ENCODE measurements at regions not wholly inside any gene's neighbourhood (a gene's known extent, or its start where the extent isn't known, plus 50 kb on each side); places are given as distances from the start of the nearest gene placed in this dataset.

DNA sequence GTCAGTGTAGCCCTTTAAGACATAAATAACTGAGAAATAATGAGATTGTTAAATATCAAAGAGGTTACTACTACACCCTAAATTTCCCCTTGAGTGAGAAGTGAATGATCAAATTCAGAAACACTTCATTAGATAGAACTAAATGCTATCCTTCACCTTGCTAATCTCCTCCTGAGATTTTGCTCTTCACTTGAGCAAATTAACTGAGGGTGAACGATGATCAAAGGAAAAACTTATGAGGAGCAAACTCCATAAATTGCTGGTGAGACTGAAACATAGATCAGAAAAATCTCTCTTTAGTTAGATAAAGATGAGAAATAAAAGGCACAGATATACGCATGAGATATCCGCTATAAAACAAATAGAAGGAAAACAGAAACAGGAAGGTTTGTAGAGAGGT, 63.1 kb upstream of the TANC1 start:
- DNase-seq (ENCODE audit: low spot score): no peak

DNA sequence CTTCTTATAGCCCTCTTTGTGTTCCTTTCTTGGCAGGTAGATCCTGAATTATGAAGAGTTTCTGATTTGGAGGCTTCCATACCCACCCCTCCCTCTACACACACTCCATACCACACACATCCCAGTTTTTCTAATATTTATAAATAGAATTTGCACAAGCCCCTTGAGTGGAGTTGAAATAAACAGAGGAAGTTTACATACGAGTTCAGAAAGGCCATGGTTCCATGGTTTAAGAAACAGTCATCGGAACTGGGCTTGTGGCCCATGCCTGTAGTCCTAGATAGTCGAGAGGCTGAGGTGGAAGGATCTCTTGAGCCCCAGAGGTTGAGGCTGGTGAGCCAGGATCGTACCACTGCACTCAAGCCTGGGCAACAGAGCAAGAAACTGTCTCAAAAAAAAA, 62.7 kb upstream of the TANC1 start:
- no peak for DNase-seq (ENCODE audit: low spot score)

DNA sequence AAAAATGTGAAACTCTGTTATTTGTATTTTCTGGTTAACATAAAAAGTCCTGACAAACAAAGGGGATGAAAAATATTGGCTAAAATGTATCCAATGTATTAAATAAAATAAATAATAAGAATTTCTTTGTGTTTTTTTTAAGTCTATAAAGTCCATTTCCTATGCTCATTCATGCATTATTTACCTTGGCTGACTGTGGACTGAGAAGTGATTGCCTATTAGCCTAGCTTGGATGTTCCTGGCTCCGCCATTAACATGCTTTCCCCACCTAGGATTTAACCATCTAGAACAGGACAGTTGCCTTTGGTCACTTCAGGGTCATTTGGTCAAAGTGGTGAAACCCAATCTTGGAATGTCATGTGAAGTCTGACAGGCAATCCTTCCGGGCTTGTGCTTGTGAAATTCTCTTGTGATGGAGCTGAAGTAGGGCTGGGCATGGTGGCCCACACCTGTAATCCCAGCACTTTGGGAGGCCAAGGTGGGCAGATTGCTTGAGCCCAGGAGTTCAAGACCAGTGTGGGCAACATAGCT, 60.4 kb upstream of the TANC1 start:
- DNase-seq (ENCODE audit: low spot score): no peak

DNA sequence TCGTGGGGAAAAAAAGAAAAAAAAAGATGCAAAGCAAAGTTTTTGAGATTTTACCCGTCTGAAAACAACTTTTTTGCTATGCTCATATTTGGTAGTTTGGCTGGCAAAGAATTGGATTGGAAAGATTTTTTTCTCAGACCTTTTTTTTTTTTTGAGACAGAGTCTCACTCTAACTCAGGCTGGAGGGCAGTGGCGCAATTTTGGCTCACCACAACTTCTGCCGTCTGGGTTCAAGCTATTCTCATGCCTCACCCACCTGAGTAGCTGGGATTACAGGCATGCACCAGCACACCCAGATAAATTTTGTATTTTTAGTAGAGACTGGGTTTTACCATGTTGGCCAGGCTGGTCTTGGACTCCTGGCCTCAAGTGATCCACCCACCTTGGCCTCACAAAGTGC, 56.3 kb upstream of the TANC1 start:
- no peak for DNase-seq (ENCODE audit: low spot score)

DNA sequence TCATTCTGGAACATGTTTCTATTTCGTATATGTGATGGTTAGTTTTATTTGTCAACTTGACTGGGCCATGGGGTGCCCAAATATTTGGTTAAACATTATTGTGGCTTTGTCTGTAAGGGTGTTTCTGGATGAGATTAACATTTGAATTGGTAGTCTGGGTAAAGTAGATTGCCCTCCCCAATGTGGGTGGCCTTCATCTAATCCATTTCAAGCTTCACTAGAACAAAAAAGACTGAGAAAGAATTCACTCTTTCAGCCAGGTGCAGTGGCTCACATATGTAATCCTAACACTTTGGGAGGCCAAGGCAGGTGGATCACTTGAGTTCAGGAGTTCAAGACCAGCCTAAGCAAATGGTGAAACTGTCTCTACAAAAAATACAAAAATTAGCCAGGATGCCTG, 55.7 kb upstream of the TANC1 start:
- DNase-seq (ENCODE audit: low spot score): no peak

DNA sequence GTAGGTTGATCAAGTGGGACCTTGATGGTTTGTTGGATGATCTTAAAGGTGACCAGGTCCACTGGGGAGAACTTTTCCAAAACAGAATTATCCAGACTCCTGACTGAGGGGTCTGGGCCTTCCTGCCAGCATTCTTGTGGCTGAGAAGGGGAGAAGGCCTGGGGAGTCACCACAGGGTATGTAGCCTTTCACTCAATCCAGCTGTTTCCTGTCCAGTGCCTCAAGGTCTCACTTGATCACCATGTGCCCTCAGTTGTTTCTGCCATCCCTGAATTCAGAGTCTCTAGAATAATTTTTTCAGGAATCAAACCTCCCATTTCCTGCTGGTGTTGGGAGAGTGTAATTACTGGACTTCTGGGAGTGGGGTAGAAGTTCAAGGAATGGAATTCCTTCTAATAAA, 54.4 kb upstream of the TANC1 start:
- no peak for DNase-seq (ENCODE audit: low spot score)

DNA sequence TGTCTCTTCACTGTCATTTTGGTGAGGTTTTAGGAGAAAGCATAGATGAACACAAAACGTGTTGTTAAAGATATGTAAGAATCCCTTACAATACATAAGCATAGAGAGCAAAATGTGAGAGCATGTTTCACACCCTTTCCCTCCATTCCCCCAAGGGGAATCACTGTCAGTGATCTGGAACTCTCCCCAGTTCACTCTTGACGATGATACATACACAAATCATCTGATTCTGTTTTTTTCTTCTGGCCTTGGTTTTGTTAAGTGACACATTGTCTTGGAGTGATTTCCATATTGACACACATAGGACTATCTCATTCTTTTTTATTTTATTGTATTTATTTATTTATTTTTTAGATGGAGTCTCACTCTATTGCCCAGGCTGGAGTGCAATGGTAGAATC, 53.7 kb upstream of the TANC1 start:
- DNase-seq (ENCODE audit: low spot score): peak; percentile 23

DNA sequence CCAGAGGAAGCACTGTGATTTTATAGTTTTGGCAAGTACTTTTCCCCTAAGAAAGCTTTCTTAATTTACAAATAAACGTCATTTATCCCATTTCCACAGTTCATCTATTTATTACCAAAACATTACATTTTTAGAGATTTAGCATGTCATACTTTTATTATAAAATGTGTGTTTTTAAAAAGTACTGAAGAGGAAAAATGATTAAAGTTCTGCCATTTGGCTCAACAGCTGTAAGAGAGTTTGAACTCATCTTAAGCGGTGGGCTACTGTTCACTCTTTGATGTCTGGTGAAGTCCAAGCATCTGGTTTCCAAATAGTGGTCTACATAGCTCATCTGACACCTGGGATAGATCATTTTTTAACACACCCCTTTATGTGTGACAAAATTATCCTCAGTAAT, 51.3 kb upstream of the TANC1 start:
- DNase-seq (ENCODE audit: low spot score): no peak

DNA sequence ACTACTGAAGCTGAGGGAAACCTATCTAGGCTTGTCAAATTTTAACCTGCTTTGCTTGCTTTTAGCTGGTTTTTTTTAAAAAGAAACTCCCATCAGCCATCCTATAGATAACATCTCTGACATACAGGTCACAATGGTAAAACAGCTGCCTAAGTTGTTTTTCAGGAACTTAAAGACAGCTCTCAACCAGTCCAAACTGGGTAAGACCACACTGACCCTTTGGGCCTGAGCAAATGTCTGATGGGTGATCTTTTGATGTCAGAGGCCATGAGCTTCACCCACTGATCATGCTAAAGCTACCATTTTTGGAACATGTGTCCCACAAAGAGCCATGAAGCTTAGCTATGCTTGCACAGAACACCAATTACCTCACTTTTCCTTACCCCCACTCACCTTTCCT, 50.0 kb upstream of the TANC1 start:
- no peak for DNase-seq (ENCODE audit: low spot score)
